DND-41 (cell line): ENCODE measurements at regions not wholly inside any gene's neighbourhood (a gene's known extent, or its start where the extent isn't known, plus 50 kb on each side); places are given as distances from the start of the nearest gene placed in this dataset.
"Not testable (repeated sequence)": the region's sequence is repeated elsewhere in the genome, so short reads cannot be mapped to it uniquely, and the experiment has no call there.

Source experiments
- ATAC-seq: fragments of 200-7000 bp; cut with Tn5 transposase; 3 replicates; pipeline ENCODE4 v1.9.1; 2021; ENCODE audit warnings: low read depth; ENCODE audit not compliant: insufficient read depth
- DNase-seq: peaks from one replicate; pipeline ENCODE4 v3.0.0-alpha.2; 2020
- H2AFZ ChIP-seq: 2 replicates; pipeline ENCODE4 v1.6.0; 2012; ENCODE audit warnings: low read depth, low read length
- H3K27ac ChIP-seq: 2 replicates; pipeline ENCODE4 v1.5.1; 2012; ENCODE audit warnings: low read length, inconsistent platforms
- H3K27me3 ChIP-seq: fragments of 200-600 bp; sonication (generic); 2 replicates; pipeline ENCODE4 v1.6.0; 2012; ENCODE audit warnings: low read length, mild to moderate bottlenecking, inconsistent platforms; ENCODE audit not compliant: insufficient read depth, poor library complexity
- H3K36me3 ChIP-seq: 2 replicates; pipeline ENCODE4 v1.5.1; 2012; ENCODE audit warnings: low read length, inconsistent platforms; ENCODE audit not compliant: insufficient read depth
- H3K4me1 ChIP-seq: 2 replicates; pipeline ENCODE4 v1.5.1; 2012; ENCODE audit warnings: mild to moderate bottlenecking, low read length; ENCODE audit not compliant: insufficient read depth
- H3K4me2 ChIP-seq: 2 replicates; pipeline ENCODE4 v1.6.0; 2012; ENCODE audit warnings: mild to moderate bottlenecking, moderate library complexity, low read length, inconsistent platforms; ENCODE audit not compliant: insufficient read depth
- H3K4me3 ChIP-seq, 2 experiments: fragments of 200-600 bp in 1 of 2; shearing (Covaris generic) in 1 of 2; 2 replicates each; pipeline ENCODE4 v1.5.1; 2012 to 2016; ENCODE audit warnings: inconsistent platforms in 2 of 2, low read length in 2 of 2, mild to moderate bottlenecking in 2 of 2, low read depth in 1 of 2, moderate library complexity in 1 of 2
- H3K79me2 ChIP-seq: 2 replicates; pipeline ENCODE4 v1.6.0; 2012; ENCODE audit warnings: low read length, inconsistent platforms; ENCODE audit not compliant: insufficient read depth
- H3K9ac ChIP-seq: 2 replicates; pipeline ENCODE4 v1.6.0; 2012; ENCODE audit warnings: low read depth, mild to moderate bottlenecking, inconsistent platforms, low read length, moderate library complexity
- H3K9me3 ChIP-seq: 2 replicates; pipeline ENCODE4 v1.5.1; 2012; ENCODE audit warnings: low read length, moderate library complexity, mild to moderate bottlenecking, inconsistent platforms; ENCODE audit not compliant: insufficient read depth, severe bottlenecking
- H4K20me1 ChIP-seq: 2 replicates; pipeline ENCODE4 v1.6.0; 2012; ENCODE audit warnings: low read length; ENCODE audit not compliant: insufficient read depth
- CTCF ChIP-seq: IDR thresholded peaks from 2 replicates; pipeline ENCODE4 v1.5.1; 2012; ENCODE audit warnings: borderline replicate concordance, low read length, moderate library complexity, mild to moderate bottlenecking; ENCODE audit not compliant: poor library complexity, severe bottlenecking; ENCODE audit errors: extremely low read depth
- EZH2 ChIP-seq: IDR thresholded peaks from 3 replicates; pipeline ENCODE4 v1.6.1; 2012; ENCODE audit warnings: borderline replicate concordance, low read depth, mild to moderate bottlenecking, moderate library complexity, low read length, inconsistent platforms; ENCODE audit not compliant: severe bottlenecking

DNA sequence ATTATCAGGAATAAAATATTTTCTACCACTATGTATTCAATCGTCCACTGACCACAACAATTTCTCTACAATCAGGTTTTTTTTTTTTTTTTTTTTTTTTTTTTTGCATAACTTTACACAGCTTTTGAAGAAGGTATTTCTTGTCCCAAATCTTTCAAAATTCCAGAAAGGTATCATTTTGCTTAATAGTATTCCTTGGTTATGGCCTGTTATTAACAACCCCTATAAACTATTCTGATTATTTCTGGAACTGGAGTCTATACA, 145.3 kb downstream of the ALX1 start:
- H3K79me2 ChIP-seq, result no peaks in the 10 kb centered on the region
- no peak overlapping the region for H3K4me3 ChIP-seq
- DNase-seq, result no peak
- no peak overlapping the region for H3K27ac ChIP-seq
- H3K4me2 ChIP-seq, result no peak overlapping the region
- H3K4me1 ChIP-seq, result no peaks in the 10 kb centered on the region
- TF ChIP-seq CTCF (no peak), EZH2 (no peak)
- no peaks in the 10 kb centered on the region for H3K36me3 ChIP-seq
- H2AFZ ChIP-seq, result no peak overlapping the region
- no peaks in the 10 kb centered on the region for H4K20me1 ChIP-seq
- H3K27me3 ChIP-seq, result no peaks in the 10 kb centered on the region
- no peak overlapping the region for H3K9ac ChIP-seq
- H3K9me3 ChIP-seq, result no peaks in the 10 kb centered on the region
- ATAC-seq, result no peak

DNA sequence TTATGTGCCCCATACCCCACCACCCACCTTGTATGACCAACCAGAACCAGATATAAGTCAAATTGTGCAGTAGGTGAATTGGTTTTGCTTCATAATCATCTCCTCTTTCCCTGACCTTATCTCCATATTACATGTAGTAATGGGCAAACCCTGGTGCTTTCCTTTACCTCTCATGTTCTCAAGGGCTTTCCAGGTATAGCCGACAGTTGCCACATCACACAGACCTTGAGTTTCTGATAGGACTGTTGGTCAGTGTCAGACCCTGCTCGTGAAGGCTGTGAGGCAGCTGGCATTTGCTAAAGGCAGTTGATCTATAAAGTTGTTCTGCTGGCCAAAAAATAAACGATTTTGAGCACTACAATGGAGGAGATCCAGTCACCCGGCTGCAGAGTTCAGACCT, 145.9 kb downstream of the ALX1 start:
- H2AFZ ChIP-seq, result no peak overlapping the region
- no peaks in the 10 kb centered on the region for H3K4me1 ChIP-seq
- H3K36me3 ChIP-seq, result no peaks in the 10 kb centered on the region
- DNase-seq, result no peak
- H3K9ac ChIP-seq, result no peak overlapping the region
- TF ChIP-seq CTCF (no peak), EZH2 (no peak)
- no peaks in the 10 kb centered on the region for H4K20me1 ChIP-seq
- H3K4me2 ChIP-seq, result no peak overlapping the region
- H3K9me3 ChIP-seq, result no peaks in the 10 kb centered on the region
- no peaks in the 10 kb centered on the region for H3K79me2 ChIP-seq
- no peaks in the 10 kb centered on the region for H3K27me3 ChIP-seq
- no peak overlapping the region for H3K4me3 ChIP-seq
- no peak overlapping the region for H3K27ac ChIP-seq
- ATAC-seq, result no peak

DNA sequence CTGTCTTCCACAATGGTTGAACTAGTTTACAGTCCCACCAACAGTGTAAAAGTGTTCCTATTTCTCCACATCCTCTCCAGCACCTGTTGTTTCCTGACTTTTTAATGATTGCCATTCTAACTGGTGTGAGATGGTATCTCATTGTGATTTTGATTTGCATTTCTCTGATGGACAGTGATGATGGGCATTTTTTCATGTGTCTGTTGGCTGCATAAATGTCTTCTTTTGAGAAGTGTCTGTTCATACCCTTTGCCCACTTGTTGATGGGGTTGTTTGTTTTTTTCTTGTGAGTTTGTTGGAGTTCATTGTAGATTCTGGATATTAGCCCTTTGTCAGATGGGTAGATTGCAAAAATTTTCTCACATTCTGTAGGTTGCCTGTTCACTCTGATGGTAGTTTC, 153.1 kb downstream of the ALX1 start:
- not testable (repeated sequence) for H3K9me3 ChIP-seq, H4K20me1 ChIP-seq, H2AFZ ChIP-seq, ATAC-seq, H3K79me2 ChIP-seq, H3K9ac ChIP-seq, H3K36me3 ChIP-seq, H3K4me2 ChIP-seq, H3K4me1 ChIP-seq, H3K4me3 ChIP-seq, H3K27me3 ChIP-seq, DNase-seq, H3K27ac ChIP-seq

GRCh38 chr12:85440271-85440670, 160.3 kb downstream of the ALX1 start:
- Histone ChIP-seq H3K27me3 (no peaks in the 10 kb centered on the region), H3K9ac (no peak overlapping the region), H3K79me2 (no peaks in the 10 kb centered on the region), H2AFZ (no peak overlapping the region), H3K4me1 (no peaks in the 10 kb centered on the region), H3K36me3 (no peaks in the 10 kb centered on the region), H3K4me3 (no peak overlapping the region), H3K27ac (no peak overlapping the region), H3K4me2 (no peak overlapping the region), H3K9me3 (no peaks in the 10 kb centered on the region), H4K20me1 (no peaks in the 10 kb centered on the region)
- no peak for TF ChIP-seq CTCF
- no peak for TF ChIP-seq EZH2
- DNase-seq (no peak), ATAC-seq (no peak)
